Fibroblast of the aortic adventitia (primary cell): ENCODE measurements at regions not wholly inside any gene's neighbourhood (a gene's known extent, or its start where the extent isn't known, plus 50 kb on each side); places are given as distances from the start of the nearest gene placed in this dataset.
"Not testable (repeated sequence)": the region's sequence is repeated elsewhere in the genome, so short reads cannot be mapped to it uniquely, and the experiment has no call there.

Experiments used
- DNase-seq: peaks from one replicate; pipeline ENCODE4 v3.0.0-alpha.2; 2010; ENCODE audit warnings: low read depth
- H3K4me3 ChIP-seq: 2 replicates; pipeline ENCODE4 v1.5.1; 2011; ENCODE audit warnings: low read depth, mild to moderate bottlenecking, control low read depth, low read length, moderate library complexity
- TF ChIP-seq, protein P1 (sequence below): IDR thresholded peaks from 2 replicates; pipeline ENCODE4 v1.5.1; 2011; ENCODE audit warnings: mild to moderate bottlenecking, low read length, control low read depth, inconsistent platforms; ENCODE audit not compliant: insufficient read depth

DNA sequence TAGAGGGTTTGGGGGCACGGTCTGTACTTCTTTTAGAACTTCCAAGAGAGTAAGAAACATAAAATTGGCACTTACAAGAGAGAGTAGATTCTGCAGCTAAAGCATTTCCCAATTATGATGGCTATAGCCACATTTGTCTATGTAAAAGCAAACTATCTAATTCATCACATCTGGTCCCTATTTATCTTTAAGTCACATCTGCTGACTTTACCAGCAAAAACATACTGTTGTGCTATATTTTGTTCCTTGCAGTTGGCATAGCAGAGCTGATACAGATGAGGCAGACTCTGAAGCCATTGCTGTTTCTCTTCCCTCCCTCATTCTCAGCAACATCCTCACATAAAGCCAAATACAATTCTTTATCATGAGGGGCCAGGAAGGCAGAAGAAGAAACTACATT is 1533.5 kb upstream of the RAG2 start:
- no peak overlapping the region for H3K4me3 ChIP-seq
- TF ChIP-seq, protein P1, sequence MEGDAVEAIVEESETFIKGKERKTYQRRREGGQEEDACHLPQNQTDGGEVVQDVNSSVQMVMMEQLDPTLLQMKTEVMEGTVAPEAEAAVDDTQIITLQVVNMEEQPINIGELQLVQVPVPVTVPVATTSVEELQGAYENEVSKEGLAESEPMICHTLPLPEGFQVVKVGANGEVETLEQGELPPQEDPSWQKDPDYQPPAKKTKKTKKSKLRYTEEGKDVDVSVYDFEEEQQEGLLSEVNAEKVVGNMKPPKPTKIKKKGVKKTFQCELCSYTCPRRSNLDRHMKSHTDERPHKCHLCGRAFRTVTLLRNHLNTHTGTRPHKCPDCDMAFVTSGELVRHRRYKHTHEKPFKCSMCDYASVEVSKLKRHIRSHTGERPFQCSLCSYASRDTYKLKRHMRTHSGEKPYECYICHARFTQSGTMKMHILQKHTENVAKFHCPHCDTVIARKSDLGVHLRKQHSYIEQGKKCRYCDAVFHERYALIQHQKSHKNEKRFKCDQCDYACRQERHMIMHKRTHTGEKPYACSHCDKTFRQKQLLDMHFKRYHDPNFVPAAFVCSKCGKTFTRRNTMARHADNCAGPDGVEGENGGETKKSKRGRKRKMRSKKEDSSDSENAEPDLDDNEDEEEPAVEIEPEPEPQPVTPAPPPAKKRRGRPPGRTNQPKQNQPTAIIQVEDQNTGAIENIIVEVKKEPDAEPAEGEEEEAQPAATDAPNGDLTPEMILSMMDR, result no peak
- no peak for DNase-seq

DNA sequence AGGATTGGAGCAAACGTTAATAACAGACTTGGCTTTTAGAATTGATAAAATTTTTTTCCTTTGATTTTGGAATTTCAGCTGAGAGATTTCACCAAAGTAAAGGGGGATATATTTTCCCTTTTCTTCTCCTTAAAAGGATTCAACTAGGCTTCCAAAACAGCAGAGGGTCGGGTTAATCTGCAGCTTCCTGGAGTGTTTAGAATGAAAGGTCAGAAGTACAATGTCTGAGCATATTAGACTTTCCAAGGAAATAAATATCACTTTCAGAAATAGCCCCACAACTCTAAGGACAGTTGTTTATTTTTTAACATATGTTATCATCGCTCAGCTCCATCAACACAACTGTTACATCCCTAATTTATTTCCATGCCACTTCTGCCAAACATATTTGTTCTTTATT is 1532.9 kb upstream of the RAG2 start:
- TF ChIP-seq, protein P1, result no peak
- H3K4me3 ChIP-seq, result no peak overlapping the region
- no peak for DNase-seq

DNA sequence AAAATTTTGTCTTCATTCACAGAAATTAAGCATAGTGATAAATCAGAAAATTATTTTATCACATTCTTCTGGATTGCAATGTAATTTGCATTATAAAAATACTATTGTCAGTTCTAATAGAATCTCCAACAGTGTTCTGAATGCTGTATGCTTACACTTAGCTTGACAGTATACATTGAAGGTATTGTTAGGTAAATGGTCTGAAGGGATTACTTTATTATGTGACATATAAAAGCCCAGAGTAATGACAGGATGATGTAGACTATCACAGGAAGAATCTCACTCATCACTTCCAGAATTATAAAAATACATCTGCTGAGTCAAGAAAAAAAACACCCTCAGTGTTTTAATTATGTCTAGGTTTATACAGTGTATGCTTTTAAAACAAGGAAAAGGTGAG is 1532.5 kb upstream of the RAG2 start:
- TF ChIP-seq, protein P1, result no peak
- H3K4me3 ChIP-seq, result no peak overlapping the region
- DNase-seq, result no peak

DNA sequence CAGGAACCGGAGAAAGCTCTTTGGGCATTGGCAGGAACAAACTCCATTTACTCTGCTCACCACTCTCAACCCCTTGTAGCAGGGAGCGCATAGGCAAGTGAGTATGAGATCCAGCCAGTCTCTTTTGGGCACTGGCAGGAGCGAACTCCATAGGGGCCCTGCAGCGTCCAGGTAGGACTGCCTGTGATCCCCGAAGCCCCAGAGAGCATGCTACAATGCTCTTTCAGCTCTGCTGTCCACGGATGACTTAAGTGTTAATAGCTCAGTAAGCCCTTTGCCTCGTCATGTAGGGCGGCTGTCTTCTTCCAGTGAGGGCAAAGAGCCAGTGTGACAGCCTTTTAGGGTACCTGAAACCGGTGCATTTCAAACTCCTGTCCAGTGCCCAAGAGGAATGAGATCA is 1525.6 kb upstream of the RAG2 start:
- H3K4me3 ChIP-seq, result no peak overlapping the region
- no peak for DNase-seq
- TF ChIP-seq, protein P1, result no peak

DNA sequence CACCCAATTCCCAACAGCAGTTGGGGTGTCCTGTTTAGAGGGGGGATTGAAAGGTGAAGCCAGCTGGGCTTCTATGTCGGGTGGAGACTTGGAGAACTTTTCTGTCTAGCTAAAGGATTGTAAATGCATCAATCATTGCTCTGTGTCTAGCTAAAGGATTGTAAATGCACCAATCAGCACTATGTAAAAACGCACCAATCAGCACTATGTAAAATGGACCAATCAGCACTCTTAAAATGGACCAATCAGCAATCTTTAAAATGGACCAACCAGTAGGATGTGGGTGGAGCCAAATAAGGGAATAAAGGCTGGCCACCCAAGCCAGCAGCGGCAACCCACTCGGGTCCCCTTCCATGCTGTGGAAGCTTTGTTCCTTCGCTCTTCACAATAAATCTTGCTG is 1518.6 kb upstream of the RAG2 start:
- not testable (repeated sequence) for H3K4me3 ChIP-seq, DNase-seq

DNA sequence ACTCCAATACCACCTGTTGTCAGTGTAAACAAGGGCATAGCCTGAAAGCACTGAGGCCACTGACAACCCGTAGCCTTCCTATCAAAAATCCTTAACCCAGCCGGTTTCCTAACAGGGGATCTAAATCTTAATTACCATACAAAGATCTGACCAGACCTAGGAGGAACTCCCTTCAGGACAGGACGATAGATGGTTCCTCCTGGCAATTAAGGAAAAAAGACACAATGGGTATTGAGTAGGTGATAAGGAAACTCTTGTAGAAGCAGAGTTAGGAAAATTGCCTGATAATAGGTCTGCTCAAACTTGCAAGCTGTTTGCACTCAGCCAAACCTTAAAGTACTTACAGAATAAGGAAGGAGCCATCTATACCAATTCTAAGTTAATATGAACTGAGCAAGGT is 1517.3 kb upstream of the RAG2 start:
- H3K4me3 ChIP-seq, DNase-seq: not testable (repeated sequence)

DNA sequence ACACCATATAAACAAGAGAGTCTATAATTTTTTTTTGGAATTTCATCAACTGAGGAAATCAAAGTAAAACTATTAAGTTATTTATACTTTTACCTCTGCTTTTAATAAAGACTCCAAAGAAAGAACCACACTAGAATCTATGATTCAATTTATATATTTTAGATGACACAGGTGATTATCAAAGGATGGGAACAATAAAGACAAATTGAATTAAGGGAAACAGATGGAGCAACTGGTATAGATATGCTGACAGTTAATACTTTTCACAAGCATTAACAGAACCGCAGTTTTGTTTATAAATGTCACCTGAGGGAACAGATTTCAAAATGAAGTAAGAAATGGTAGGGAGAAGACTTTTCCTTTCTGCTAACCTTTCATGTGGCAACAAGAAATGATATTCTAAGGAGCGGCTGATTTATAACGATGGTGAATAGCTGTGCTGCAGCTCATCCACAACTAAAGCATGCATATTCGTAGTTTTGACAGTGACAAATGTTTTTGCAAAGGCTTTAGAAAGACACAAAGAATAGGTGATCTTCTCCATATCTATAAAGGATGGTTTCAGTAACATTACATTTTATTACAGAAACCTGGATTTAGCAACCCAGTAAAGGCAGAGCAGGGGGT is 1502.9 kb upstream of the RAG2 start:
- no peak overlapping the region for H3K4me3 ChIP-seq
- DNase-seq, result no peak
- TF ChIP-seq, protein P1, result no peak

DNA sequence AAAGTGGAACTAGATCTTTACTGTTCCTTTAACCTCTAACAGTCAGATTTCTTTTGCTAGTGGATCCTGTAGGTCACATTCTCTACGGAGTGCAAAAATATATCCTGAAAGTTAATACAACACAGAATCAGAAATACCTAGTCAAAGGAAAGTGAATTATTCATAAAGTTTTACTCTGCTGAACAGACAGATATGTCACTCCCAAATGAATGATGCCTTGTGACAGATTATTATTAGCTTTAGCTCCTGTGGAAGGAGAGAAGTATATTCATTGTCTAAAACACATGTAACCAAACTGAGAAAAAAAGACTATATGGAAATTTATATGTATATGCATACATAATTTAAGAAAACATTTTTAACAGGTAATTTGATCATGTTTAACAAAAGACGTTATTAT is 1497.2 kb upstream of the RAG2 start:
- no peak overlapping the region for H3K4me3 ChIP-seq
- DNase-seq, result no peak
- TF ChIP-seq, protein P1, result no peak
